ENCODE measurements at regions not wholly inside any gene's neighbourhood (a gene's known extent, or its start where the extent isn't known, plus 50 kb on each side); places are given as distances from the start of the nearest gene placed in this dataset.

DNA sequence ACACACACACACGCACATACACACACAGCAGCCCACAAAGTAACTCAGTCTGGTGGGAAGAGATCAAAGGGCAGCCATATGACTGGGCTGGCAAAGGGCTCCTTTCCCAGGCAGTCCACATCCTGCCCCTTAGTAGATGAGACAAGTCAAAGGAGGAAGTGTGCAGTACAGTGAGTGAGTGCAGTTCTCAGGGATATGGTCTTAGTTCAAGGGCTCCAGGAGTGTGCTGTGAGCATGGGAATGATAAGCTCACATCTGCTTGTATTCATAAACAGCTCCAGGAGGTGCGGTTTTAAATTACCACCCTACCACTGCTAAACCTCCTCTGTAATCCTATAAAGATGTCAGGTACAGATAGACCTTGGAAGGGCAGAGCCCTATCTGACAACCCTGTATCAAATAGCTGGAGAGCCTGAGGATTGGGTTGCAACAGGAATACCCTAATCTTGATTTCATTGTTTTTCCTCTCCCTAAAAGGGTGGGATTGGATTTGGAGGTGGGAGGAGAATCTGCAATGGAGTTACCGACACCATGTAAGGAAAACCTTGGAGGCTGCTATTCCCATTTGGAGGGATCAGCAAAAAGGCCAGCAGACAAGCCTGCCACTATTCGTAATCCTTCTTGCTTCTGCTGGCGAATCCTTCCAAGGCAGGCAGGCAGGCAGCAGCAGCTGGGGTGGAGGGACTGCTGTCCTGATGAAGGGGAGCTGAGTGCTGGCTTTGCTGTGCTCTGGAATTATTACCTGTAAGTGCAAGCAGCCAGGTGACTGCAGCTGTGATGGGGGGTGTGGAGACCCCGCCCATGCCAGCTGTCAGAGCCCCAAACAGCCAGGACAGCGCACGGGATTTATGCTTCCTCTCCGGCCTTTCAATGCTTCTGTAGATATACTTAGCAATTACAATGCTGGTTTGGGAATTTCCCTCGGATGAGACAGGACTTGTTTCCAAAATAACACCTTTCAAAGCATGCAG is 342.7 kb downstream of the PRL start:
- no peak for TF ChIP-seq CTCF (IDR thresholded peaks at IDR 0.05; ENCODE audit: insufficient read depth, low read length)
- no peak for TF ChIP-seq REST (IDR thresholded peaks at IDR 0.05; ENCODE audit: insufficient replicate concordance, low read depth)
- no peak for TF ChIP-seq POLR2AphosphoS5 (IDR thresholded peaks at IDR 0.05; ENCODE audit: low read depth)
- TF ChIP-seq SPI1 (IDR thresholded peaks at IDR 0.05; ENCODE audit: borderline replicate concordance, low read depth), result peak; percentile 66; the same call in 1 of the 2 replicates
- no peak for TF ChIP-seq GABPA (IDR thresholded peaks at IDR 0.05; ENCODE audit: low read depth)
